HepG2 (cell line): ENCODE measurements at regions not wholly inside any gene's neighbourhood (a gene's known extent, or its start where the extent isn't known, plus 50 kb on each side); places are given as distances from the start of the nearest gene placed in this dataset.

ENCODE experiments used
- ATAC-seq: fragments of 200-7000 bp; cut with Tn5 transposase; 3 replicates; pipeline ENCODE4 v1.9.1; 2020; ENCODE audit warnings: mild to moderate bottlenecking, moderate library complexity
- BruUV-seq: library from RNA; stranded (reverse); fragments of 400-500 nt; replicated peaks from 2 replicates; lab custom pipeline; 2021; lab: Mats Ljungman, UMichigan
- CTCF ChIA-PET: fragments of 300-600 bp; formaldehyde crosslinking; extraction: SDS; loops from one replicate; lab custom pipeline; 2021; ENCODE audit warnings: low total read pairs, inconsistent platforms, low intra/inter-chr PET ratio; lab: Yijun Ruan, JAX
- POLR2A ChIA-PET: fragments of 350-600 bp; sonication (Branson Sonifier 250); formaldehyde crosslinking; loops from one replicate; lab custom pipeline; 2020; ENCODE audit warnings: antibody characterized with exemption, inconsistent platforms; lab: Yijun Ruan, JAX
- DNase-seq: peaks from one replicate; pipeline ENCODE4 v3.0.0-alpha.2; 2015; ENCODE audit warnings: low spot score
- FAIRE-seq: peaks from 3 replicates; lab custom pipeline; 2011; peaks lifted over from hg19 to GRCh38; lab: Jason Lieb, UNC
- H2AFZ ChIP-seq: one replicate; pipeline ENCODE4 v1.6.1; 2011; ENCODE audit warnings: low read length, inconsistent platforms
- H3K27ac ChIP-seq: fragments of 300-600 bp; 3 replicates; pipeline ENCODE4 v1.8.0; 2011; ENCODE audit warnings: mixed run types, mild to moderate bottlenecking, mixed read lengths, low read length, inconsistent platforms; ENCODE audit not compliant: insufficient read depth; ENCODE audit errors: extremely low read length
- H3K27me3 ChIP-seq, 2 experiments: fragments of 200-600 bp in 1 of 2; 2 replicates in 1 of 2; 3 replicates in 1 of 2; pipeline versions ENCODE4 v1.6.0 to v1.8.0; 2011; ENCODE audit warnings: low read length in 2 of 2, mild to moderate bottlenecking in 2 of 2, moderate library complexity in 2 of 2, inconsistent platforms in 1 of 2; ENCODE audit not compliant: insufficient read depth in 2 of 2, control insufficient read depth in 1 of 2
- H3K36me3 ChIP-seq, 2 experiments: fragments of 200-600 bp in 1 of 2; replicated peaks in 1 of 2; 2 replicates in 1 of 2; 3 replicates in 1 of 2; pipeline versions ENCODE4 v1.5.1 to v1.8.0; 2011; ENCODE audit warnings: low read length in 2 of 2, inconsistent platforms in 1 of 2; ENCODE audit not compliant: insufficient read depth in 2 of 2, control insufficient read depth in 1 of 2
- H3K4me1 ChIP-seq: 2 replicates; pipeline ENCODE4 v1.5.1; 2012; ENCODE audit warnings: low read length, inconsistent platforms; ENCODE audit not compliant: insufficient read depth
- H3K4me2 ChIP-seq: 2 replicates; pipeline ENCODE4 v1.6.0; 2011; ENCODE audit warnings: low read depth, low read length, inconsistent platforms
- H3K4me3 ChIP-seq, 3 experiments: fragments of 200-600 bp in 1 of 3; sonication (generic), shearing (Covaris generic) in 1 of 3; replicated peaks in 1 of 3; 2 replicates each; pipeline ENCODE4 v1.5.1; 2011 to 2016; ENCODE audit warnings: low read length in 3 of 3, inconsistent platforms in 2 of 3, low read depth in 2 of 3, mild to moderate bottlenecking in 2 of 3, control low read depth in 1 of 3, mixed read lengths in 1 of 3; ENCODE audit not compliant: insufficient read depth in 1 of 3
- H3K79me2 ChIP-seq: one replicate; pipeline ENCODE4 v1.6.1; 2011; ENCODE audit warnings: low read length, inconsistent platforms; ENCODE audit not compliant: insufficient read depth
- H3K9ac ChIP-seq: 2 replicates; pipeline ENCODE4 v1.6.0; 2011; ENCODE audit warnings: mild to moderate bottlenecking, low read depth, low read length, inconsistent platforms; ENCODE audit not compliant: insufficient read depth
- H3K9me3 ChIP-seq: 2 replicates; pipeline ENCODE4 v1.5.1; 2012; ENCODE audit warnings: mild to moderate bottlenecking, low read length
- H4K20me1 ChIP-seq: 2 replicates; pipeline ENCODE4 v1.6.0; 2011; ENCODE audit warnings: inconsistent platforms, mild to moderate bottlenecking, low read length, moderate library complexity; ENCODE audit not compliant: insufficient read depth
- CEBPZ ChIP-seq: IDR thresholded peaks from 2 replicates; pipeline ENCODE4 v1.6.1; 2012; ENCODE audit warnings: low read length, improper control_type of control experiment
- FOXJ3 ChIP-seq: sonication (generic); formaldehyde crosslinking; IDR thresholded peaks from 2 replicates; pipeline ENCODE4 v1.4.0; 2020; ENCODE audit warnings: missing genetic modification reagents, mild to moderate bottlenecking, borderline replicate concordance
- GPN1 ChIP-seq: sonication (generic); formaldehyde crosslinking; IDR thresholded peaks from 2 replicates; pipeline ENCODE4 v1.5.1; 2020; ENCODE audit warnings: missing genetic modification reagents, borderline replicate concordance
- GTF2F1 ChIP-seq: fragments of 150-350 bp; IDR thresholded peaks from 2 replicates; pipeline ENCODE4 v1.6.1; 2014; ENCODE audit warnings: low read length
- KMT2A ChIP-seq: sonication (generic); formaldehyde crosslinking; IDR thresholded peaks from 2 replicates; pipeline ENCODE4 v1.4.0; 2020; ENCODE audit warnings: missing genetic modification reagents
- PHF21A ChIP-seq: sonication (generic); formaldehyde crosslinking; IDR thresholded peaks from 2 replicates; pipeline ENCODE4 v1.5.0; 2020; ENCODE audit warnings: mild to moderate bottlenecking, missing genetic modification reagents
- SALL1 ChIP-seq: sonication (generic); formaldehyde crosslinking; IDR thresholded peaks from 2 replicates; pipeline ENCODE4 v1.8.0; 2022; ENCODE audit warnings: mild to moderate bottlenecking, missing genetic modification reagents
- SAP130 ChIP-seq: IDR thresholded peaks from 2 replicates; pipeline ENCODE4 v1.6.1; 2016; ENCODE audit warnings: low read depth
- SRSF4 ChIP-seq: fragments of 200-400 bp; formaldehyde crosslinking; IDR thresholded peaks from one replicate; pipeline ENCODE4 v1.6.1; 2018; ENCODE audit warnings: mild to moderate bottlenecking, low read depth, low read length, moderate library complexity; ENCODE audit not compliant: poor library complexity, severe bottlenecking
- ZNF124 ChIP-seq: sonication (generic); formaldehyde crosslinking; IDR thresholded peaks from 2 replicates; pipeline ENCODE4 v1.4.0; 2020; ENCODE audit warnings: missing genetic modification reagents
- ZNF263 ChIP-seq: sonication (generic); formaldehyde crosslinking; IDR thresholded peaks from 2 replicates; pipeline ENCODE4 v1.4.0; 2020; ENCODE audit warnings: missing genetic modification reagents
- ZNF350 ChIP-seq: sonication (generic); formaldehyde crosslinking; IDR thresholded peaks from 2 replicates; pipeline ENCODE4 v1.4.0; 2020; ENCODE audit warnings: mild to moderate bottlenecking, low read depth, missing genetic modification reagents, borderline replicate concordance
- ZNF547 ChIP-seq: sonication (generic); formaldehyde crosslinking; IDR thresholded peaks from 2 replicates; pipeline ENCODE4 v1.5.1; 2020; ENCODE audit warnings: mild to moderate bottlenecking, missing genetic modification reagents
- WGBS: methylation state at CpG from one replicate; pipeline ENCODE4 v1.1.6; 2017; ENCODE audit warnings: low lambda C conversion rate; 5-methylcytosine and 5-hydroxymethylcytosine counted together
- in situ Hi-C: cut with HindIII; loops from 2 replicates; pipeline ENCODE4 v1.10.0; 2017; ENCODE audit warnings: low pct_unique_long_range_greater_than_20kb; ENCODE audit not compliant: extremely low pct_ligation_motif_present
- intact Hi-C: fragments of 100-400 bp; cut with micrococcal nuclease; formaldehyde crosslinking; loops from one replicate; pipeline ENCODE4 v1.10.0; 2022; ENCODE audit not compliant: unreplicated experiment
- TF ChIP-seq, protein P1 (sequence below): sonication (generic); formaldehyde crosslinking; IDR thresholded peaks from 2 replicates; pipeline ENCODE4 v1.5.1; 2020; ENCODE audit warnings: missing genetic modification reagents, mild to moderate bottlenecking, borderline replicate concordance
- TF ChIP-seq, protein P2 (sequence below): IDR thresholded peaks from 2 replicates; pipeline ENCODE4 v1.6.1; 2012; ENCODE audit warnings: inconsistent platforms

GRCh38 chr3:187944390-187945179 lies 199.3 kb upstream of the BCL6 start:
- intact Hi-C loops = no loop called here
- no peaks in the 10 kb centered on the region for H3K36me3 ChIP-seq
- no peak overlapping the region for H3K9ac ChIP-seq
- H3K9me3 ChIP-seq = no peaks in the 10 kb centered on the region
- POLR2A ChIA-PET = interaction anchor here (1.0 to 1.1 kb wide), 2 partner anchors 11 to 194 kb away, joined by 3 to 5 read pairs; no protein-coding TSS in a partner anchor
- H4K20me1 ChIP-seq = no peaks in the 10 kb centered on the region
- H3K27ac ChIP-seq = no peak overlapping the region
- 0 out of 2 replicates have a peak, but pooled peaks have one; percentile 58 for TF ChIP-seq ZNF263
- TF ChIP-seq ZNF547 (CRISPR knock-in tag) = no peak
- no peak for ATAC-seq
- H2AFZ ChIP-seq = no peak overlapping the region
- H3K27me3 ChIP-seq = peaks cover 0 to 3% of the 10 kb centered on the region in 2 experiments; a peak in 1 of 5 replicates
- no peak for DNase-seq
- in situ Hi-C loops = no loop called here
- CTCF ChIA-PET = no interaction called here
- peak overlapping the region; percentile 39; the same call in 1 of the 2 replicates for H3K4me2 ChIP-seq
- WGBS = 58% methylated on average over 10 of the region's 10 CpGs
- H3K4me1 ChIP-seq = peaks cover 78% of the 10 kb centered on the region
- no peak overlapping the region for H3K4me3 ChIP-seq
- no peak for FAIRE-seq
- no peaks in the 10 kb centered on the region for H3K79me2 ChIP-seq
- no TSS peak for BruUV-seq

DNA sequence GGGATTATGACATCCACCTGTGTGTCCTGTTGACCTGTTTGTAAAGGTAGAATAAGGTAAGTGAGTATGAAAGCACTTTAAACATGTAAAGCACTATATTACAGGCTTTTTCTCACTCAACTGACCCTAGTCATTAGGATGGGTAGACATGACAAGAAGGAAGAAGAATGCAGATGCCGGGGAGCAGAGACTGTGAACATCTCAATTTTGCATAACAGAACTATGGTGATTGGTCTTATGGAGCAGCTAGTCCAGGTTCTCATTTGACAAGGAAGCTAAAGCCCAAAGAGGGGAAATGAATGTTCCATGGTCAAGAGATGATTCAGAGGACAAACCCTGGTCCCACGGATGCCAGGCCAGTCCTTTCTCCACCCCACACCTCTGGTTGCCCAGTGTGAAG lies 200.1 kb upstream of the BCL6 start:
- intact Hi-C loops = no loop called here
- TF ChIP-seq CEBPZ (no peak), SALL1 (no peak), FOXJ3 (CRISPR knock-in tag) (no peak), ZNF350 (CRISPR knock-in tag) (no peak), ZNF124 (CRISPR knock-in tag) (no peak), SAP130 (CRISPR knock-in tag) (no peak), GTF2F1 (no peak), GPN1 (no peak), PHF21A (CRISPR knock-in tag) (no peak), SRSF4 (no peak), KMT2A (no peak)
- TF ChIP-seq, protein P1, sequence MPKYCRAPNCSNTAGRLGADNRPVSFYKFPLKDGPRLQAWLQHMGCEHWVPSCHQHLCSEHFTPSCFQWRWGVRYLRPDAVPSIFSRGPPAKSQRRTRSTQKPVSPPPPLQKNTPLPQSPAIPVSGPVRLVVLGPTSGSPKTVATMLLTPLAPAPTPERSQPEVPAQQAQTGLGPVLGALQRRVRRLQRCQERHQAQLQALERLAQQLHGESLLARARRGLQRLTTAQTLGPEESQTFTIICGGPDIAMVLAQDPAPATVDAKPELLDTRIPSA (CRISPR knock-in tag) = no peak
- TF ChIP-seq, protein P2, sequence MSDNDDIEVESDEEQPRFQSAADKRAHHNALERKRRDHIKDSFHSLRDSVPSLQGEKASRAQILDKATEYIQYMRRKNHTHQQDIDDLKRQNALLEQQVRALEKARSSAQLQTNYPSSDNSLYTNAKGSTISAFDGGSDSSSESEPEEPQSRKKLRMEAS = no peak

More for the DNA sequence above, 200.1 kb upstream of the BCL6 start:
- ChIA-PET POLR2A (interaction anchor here (0.7 kb wide), 1 partner anchor 47 kb away, joined by 3 read pairs; no protein-coding TSS in a partner anchor), CTCF (no interaction called here)
- Histone ChIP-seq H2AFZ (no peak overlapping the region), H3K4me2 (no peak overlapping the region), H3K36me3 (no peaks in the 10 kb centered on the region), H3K9me3 (no peaks in the 10 kb centered on the region), H3K4me3 (no peak overlapping the region), H3K4me1 (peaks cover 78% of the 10 kb centered on the region), H3K9ac (no peak overlapping the region), H4K20me1 (no peaks in the 10 kb centered on the region), H3K27me3 (peaks cover 0 to 3% of the 10 kb centered on the region in 2 experiments; a peak in 2 of 5 replicates), H3K79me2 (no peaks in the 10 kb centered on the region), H3K27ac (no peak overlapping the region)
- in situ Hi-C loops = no loop called here
- 59% methylated on average over 1 of the region's 2 CpGs for WGBS
- no peak for FAIRE-seq
- DNase-seq = no peak
- no TSS peak for BruUV-seq
- no peak for ATAC-seq
